HEK293 (cell line): ENCODE measurements at regions not wholly inside any gene's neighbourhood (a gene's known extent, or its start where the extent isn't known, plus 50 kb on each side); places are given as distances from the start of the nearest gene placed in this dataset.

Experiments
- CTCF ChIA-PET: fragments of 350-600 bp; formaldehyde crosslinking; extraction: SDS; loops from one replicate; lab custom pipeline; 2021; ENCODE audit warnings: antibody characterized with exemption; lab: Yijun Ruan, JAX
- POLR2A ChIA-PET: fragments of 300-600 bp; formaldehyde crosslinking; extraction: SDS; loops from one replicate; lab custom pipeline; 2020; ENCODE audit warnings: antibody characterized with exemption, inconsistent platforms; lab: Yijun Ruan, JAX
- H3K27ac ChIP-seq: fragments of 200-500 bp; sonication (Bioruptor generic); 2 replicates; pipeline ENCODE4 v1.5.1; 2014; ENCODE audit warnings: low read depth, low read length, control low read depth, inconsistent platforms; ENCODE audit errors: extremely low read depth
- H3K36me3 ChIP-seq, 2 experiments: fragments of 200-500 bp in 1 of 2; sonication (Bioruptor generic) in 1 of 2; 1 replicate in 1 of 2; 2 replicates in 1 of 2; pipeline ENCODE4 v1.5.1; 2014 to 2017; ENCODE audit warnings: inconsistent platforms in 2 of 2, low read length in 2 of 2; ENCODE audit not compliant: control insufficient read depth in 2 of 2, insufficient read depth in 1 of 2
- H3K4me1 ChIP-seq: fragments of 200-500 bp; sonication (Bioruptor generic); 2 replicates; pipeline ENCODE4 v1.5.1; 2014; ENCODE audit warnings: mild to moderate bottlenecking, low read length, inconsistent platforms; ENCODE audit not compliant: control insufficient read depth, insufficient read depth
- H3K4me3 ChIP-seq: 2 replicates; pipeline ENCODE4 v1.5.1; 2011; ENCODE audit warnings: low read depth, mild to moderate bottlenecking, control low read depth, low read length, moderate library complexity
- H3K9me3 ChIP-seq: fragments of 200-500 bp; sonication (Bioruptor generic); 2 replicates; pipeline ENCODE4 v1.5.1; 2014; ENCODE audit warnings: low read depth, low read length, inconsistent platforms; ENCODE audit not compliant: control insufficient read depth, insufficient read depth
- BCL6B ChIP-seq: fragments of 450-650 bp; formaldehyde crosslinking; IDR thresholded peaks from 2 replicates; pipeline ENCODE4 v1.5.1; 2017; ENCODE audit warnings: missing biosample characterization, missing genetic modification characterization
- GFI1B ChIP-seq: fragments of 450-650 bp; formaldehyde crosslinking; IDR thresholded peaks from 2 replicates; pipeline ENCODE4 v1.5.1; 2016; ENCODE audit warnings: missing biosample characterization, missing genetic modification characterization
- GLIS1 ChIP-seq: fragments of 450-650 bp; formaldehyde crosslinking; IDR thresholded peaks from 2 replicates; pipeline ENCODE4 v1.5.1; 2016; ENCODE audit warnings: missing biosample characterization, missing genetic modification characterization
- PRDM2 ChIP-seq: fragments of 450-650 bp; formaldehyde crosslinking; IDR thresholded peaks from 2 replicates; pipeline ENCODE4 v1.5.1; 2016; ENCODE audit warnings: missing biosample characterization, missing genetic modification characterization, borderline replicate concordance
- SCRT2 ChIP-seq: fragments of 450-650 bp; formaldehyde crosslinking; IDR thresholded peaks from 2 replicates; pipeline ENCODE4 v1.5.1; 2016; ENCODE audit warnings: missing biosample characterization, missing genetic modification characterization
- TRIM28 ChIP-seq: IDR thresholded peaks from 2 replicates; pipeline ENCODE4 v1.6.1; 2011; ENCODE audit warnings: low read length, control low read depth, borderline replicate concordance
- ZNF184 ChIP-seq: fragments of 450-650 bp; IDR thresholded peaks from 2 replicates; pipeline ENCODE4 v1.5.1; 2018; ENCODE audit warnings: missing biosample characterization, mild to moderate bottlenecking, missing genetic modification characterization
- ZNF2 ChIP-seq: fragments of 450-650 bp; formaldehyde crosslinking; IDR thresholded peaks from 2 replicates; pipeline ENCODE4 v1.5.1; 2016; ENCODE audit warnings: missing biosample characterization, missing genetic modification characterization
- ZNF394 ChIP-seq: fragments of 450-650 bp; formaldehyde crosslinking; IDR thresholded peaks from 2 replicates; pipeline ENCODE4 v1.5.1; 2016; ENCODE audit warnings: missing biosample characterization, missing genetic modification characterization, mild to moderate bottlenecking, moderate library complexity, borderline replicate concordance
- ZNF398 ChIP-seq: fragments of 450-650 bp; formaldehyde crosslinking; IDR thresholded peaks from 2 replicates; pipeline ENCODE4 v1.5.1; 2017; ENCODE audit warnings: missing biosample characterization, missing genetic modification characterization
- ZNF510 ChIP-seq: fragments of 450-650 bp; formaldehyde crosslinking; IDR thresholded peaks from 2 replicates; pipeline ENCODE4 v1.5.1; 2018; ENCODE audit warnings: mild to moderate bottlenecking, missing genetic modification characterization, missing biosample characterization; ENCODE audit not compliant: insufficient replicate concordance
- ZNF529 ChIP-seq: fragments of 450-650 bp; formaldehyde crosslinking; IDR thresholded peaks from 2 replicates; pipeline ENCODE4 v1.5.1; 2017; ENCODE audit warnings: missing genetic modification characterization, missing biosample characterization; ENCODE audit not compliant: insufficient replicate concordance
- ZNF548 ChIP-seq: fragments of 450-650 bp; formaldehyde crosslinking; IDR thresholded peaks from 2 replicates; pipeline ENCODE4 v1.5.1; 2016; ENCODE audit warnings: missing biosample characterization, missing genetic modification characterization
- ZNF623 ChIP-seq: fragments of 450-650 bp; formaldehyde crosslinking; IDR thresholded peaks from 2 replicates; pipeline ENCODE4 v1.5.1; 2016; ENCODE audit warnings: missing biosample characterization, missing genetic modification characterization
- ZNF701 ChIP-seq: fragments of 450-650 bp; formaldehyde crosslinking; IDR thresholded peaks from 2 replicates; pipeline ENCODE4 v1.5.1; 2016; ENCODE audit warnings: missing biosample characterization, missing genetic modification characterization

GRCh38 chr11:116368784-116369183, 404.0 kb downstream of the BUD13 start:
- TF ChIP-seq SCRT2 (tag by site-specific recombination) (no peak), ZNF548 (tag by site-specific recombination) (no peak), ZNF510 (tag by site-specific recombination) (no peak), ZNF529 (tag by site-specific recombination) (no peak), TRIM28 (no peak), ZNF2 (tag by site-specific recombination) (no peak), ZNF398 (tag by site-specific recombination) (no peak), ZNF394 (tag by site-specific recombination) (no peak), ZNF701 (tag by site-specific recombination) (no peak), ZNF184 (no peak), ZNF623 (tag by site-specific recombination) (no peak), GFI1B (tag by site-specific recombination) (no peak)
- H3K36me3 ChIP-seq = no peaks in the 10 kb centered on the region
- H3K4me1 ChIP-seq = no peaks in the 10 kb centered on the region
- ChIA-PET CTCF (interaction anchor here (0.7 kb wide), 1 partner anchor 924 kb away, joined by 4 read pairs; no protein-coding TSS in a partner anchor), POLR2A (no interaction called here)
- no peak overlapping the region for H3K27ac ChIP-seq
- no peaks in the 10 kb centered on the region for H3K9me3 ChIP-seq
- H3K4me3 ChIP-seq = no peak overlapping the region

GRCh38 chr11:116366980-116367645, 405.7 kb downstream of the BUD13 start:
- Histone ChIP-seq H3K4me1 (no peaks in the 10 kb centered on the region), H3K4me3 (no peak overlapping the region), H3K27ac (no peak overlapping the region), H3K36me3 (no peaks in the 10 kb centered on the region), H3K9me3 (no peaks in the 10 kb centered on the region)
- CTCF ChIA-PET = interaction anchor here (0.7 kb wide), 1 partner anchor 36 kb away, joined by 3 read pairs; no protein-coding TSS in a partner anchor
- TF ChIP-seq GLIS1 (tag by site-specific recombination) (0 out of 2 replicates have a peak, but pooled peaks have one; percentile 29), PRDM2 (tag by site-specific recombination) (no peak), BCL6B (tag by site-specific recombination) (no peak)
- POLR2A ChIA-PET = interaction anchor here (0.5 to 0.7 kb wide), 2 partner anchors 86 to 1296 kb away, joined by 3 to 5 read pairs; no protein-coding TSS in a partner anchor
